Kidney (tissue), 13 donors: ENCODE measurements at regions not wholly inside any gene's neighbourhood (a gene's known extent, or its start where the extent isn't known, plus 50 kb on each side); places are given as distances from the start of the nearest gene placed in this dataset.
"Not testable (repeated sequence)": the region's sequence is repeated elsewhere in the genome, so short reads cannot be mapped to it uniquely, and the experiment has no call there.

Experiments used
- DNase-seq, 5 donors: peaks; one replicate each; pipeline ENCODE4 v3.0.0-alpha.2; 2013 to 2020
- FAIRE-seq: peaks from 2 replicates; lab custom pipeline; 2012; peaks lifted over from hg19 to GRCh38; lab: Jason Lieb, UNC
- H3K27ac ChIP-seq, 2 donors: one replicate each; pipeline ENCODE4 v1.7.0; 2013; ENCODE audit warnings: low read depth in 2 of 2, low read length in 2 of 2, inconsistent platforms in 1 of 2
- H3K27me3 ChIP-seq: one replicate; pipeline ENCODE4 v1.7.1; 2013; ENCODE audit warnings: low read length, inconsistent platforms; ENCODE audit not compliant: control insufficient read depth, insufficient read depth
- H3K36me3 ChIP-seq, 3 donors: one replicate each; pipeline versions ENCODE4 v1.7.0 to v1.7.1; 2013; ENCODE audit warnings: low read length in 3 of 3, control low read depth in 1 of 3, inconsistent platforms in 1 of 3; ENCODE audit not compliant: insufficient read depth in 3 of 3, control insufficient read depth in 2 of 3
- H3K4me1 ChIP-seq, 3 donors: one replicate each; pipeline versions ENCODE4 v1.7.0 to v1.7.1; 2013; ENCODE audit warnings: low read length in 3 of 3, inconsistent platforms in 1 of 3, low read depth in 1 of 3; ENCODE audit not compliant: control insufficient read depth in 2 of 3, insufficient read depth in 2 of 3
- H3K4me3 ChIP-seq, 3 donors: one replicate each; pipeline versions ENCODE4 v1.7.0 to v1.8.1; 2013; ENCODE audit warnings: low read length in 3 of 3, control low read depth in 1 of 3, inconsistent platforms in 1 of 3
- H3K9ac ChIP-seq, 3 donors: one replicate each; pipeline versions ENCODE4 v1.7.0 to v1.7.1; 2013; ENCODE audit warnings: low read length in 3 of 3, control low read depth in 1 of 3, inconsistent platforms in 1 of 3
- H3K9me3 ChIP-seq, 3 donors: one replicate each; pipeline versions ENCODE4 v1.7.0 to v1.7.1; 2013; ENCODE audit warnings: low read length in 3 of 3, control low read depth in 1 of 3, inconsistent platforms in 1 of 3; ENCODE audit not compliant: control insufficient read depth in 2 of 3, insufficient read depth in 1 of 3
- CTCF ChIP-seq: IDR thresholded peaks from 3 replicates; pipeline ENCODE4 v1.5.1; 2012; ENCODE audit warnings: mild to moderate bottlenecking, moderate library complexity, borderline replicate concordance; ENCODE audit not compliant: insufficient read depth; ENCODE audit errors: extremely low read depth
- intact Hi-C: fragments of 100-400 bp; cut with DNase I; formaldehyde crosslinking; loops from one replicate; pipeline ENCODE4 v1.11.1; 2022
- donor health status: control.
- donor health status: control.
- donor health status: control.
- donor health status: control.
- donor health status: control.
- donor health status: DM: yes; HTN: yes; CAD: no.
- donor health status: Normal renal cell carcinoma (clear cell type).

- Histone ChIP-seq H3K4me3 (no peak overlapping the region), H3K9ac (no peak overlapping the region), H3K27ac (no peak overlapping the region), H3K9me3 (no peaks in the 10 kb centered on the region), H3K27me3 (no peaks in the 10 kb centered on the region), H3K36me3 (no peaks in the 10 kb centered on the region), H3K4me1 (no peaks in the 10 kb centered on the region)
- DNase-seq (no peak), FAIRE-seq (no peak)
- intact Hi-C loops, result no loop called here
- TF ChIP-seq CTCF, result no peak
These were observed 758.5 kb upstream of the CTNND2 start for GRCh38 chr5:12662545-12663314.

- DNase-seq (peak in 1 of 5 donors; percentile 64), FAIRE-seq (no peak)
- H3K4me1 ChIP-seq, result no peaks in the 10 kb centered on the region
- no peaks in the 10 kb centered on the region for H3K27me3 ChIP-seq
- no peaks in the 10 kb centered on the region for H3K36me3 ChIP-seq
- H3K4me3 ChIP-seq, result no peak overlapping the region
- TF ChIP-seq CTCF, result no peak
- no peak overlapping the region for H3K27ac ChIP-seq
- no peak overlapping the region for H3K9ac ChIP-seq
- intact Hi-C loops, result no loop called here
- H3K9me3 ChIP-seq, result no peaks in the 10 kb centered on the region
These were observed 757.5 kb upstream of the CTNND2 start for GRCh38 chr5:12661617-12662370.

GRCh38 chr5:12660279-12661107 is 756.2 kb upstream of the CTNND2 start:
- FAIRE-seq, H3K9ac ChIP-seq, H3K4me3 ChIP-seq, H3K27me3 ChIP-seq, intact Hi-C loops, H3K36me3 ChIP-seq, H3K4me1 ChIP-seq, H3K9me3 ChIP-seq, H3K27ac ChIP-seq: not testable (repeated sequence)
- peak in 1 of 5 donors; percentile 33 for DNase-seq
